HepG2 (cell line): ENCODE measurements at regions not wholly inside any gene's neighbourhood (a gene's known extent, or its start where the extent isn't known, plus 50 kb on each side); places are given as distances from the start of the nearest gene placed in this dataset.

ENCODE experiments used
- ATAC-seq: fragments of 200-7000 bp; cut with Tn5 transposase; 3 replicates; pipeline ENCODE4 v1.9.1; 2020; ENCODE audit warnings: mild to moderate bottlenecking, moderate library complexity
- BruUV-seq: library from RNA; stranded (reverse); fragments of 400-500 nt; replicated peaks from 2 replicates; lab custom pipeline; 2021; lab: Mats Ljungman, UMichigan
- CTCF ChIA-PET: fragments of 300-600 bp; formaldehyde crosslinking; extraction: SDS; loops from one replicate; lab custom pipeline; 2021; ENCODE audit warnings: low total read pairs, inconsistent platforms, low intra/inter-chr PET ratio; lab: Yijun Ruan, JAX
- POLR2A ChIA-PET: fragments of 350-600 bp; sonication (Branson Sonifier 250); formaldehyde crosslinking; loops from one replicate; lab custom pipeline; 2020; ENCODE audit warnings: antibody characterized with exemption, inconsistent platforms; lab: Yijun Ruan, JAX
- DNase-seq: peaks from one replicate; pipeline ENCODE4 v3.0.0-alpha.2; 2015; ENCODE audit warnings: low spot score
- FAIRE-seq: peaks from 3 replicates; lab custom pipeline; 2011; peaks lifted over from hg19 to GRCh38; lab: Jason Lieb, UNC
- H2AFZ ChIP-seq: one replicate; pipeline ENCODE4 v1.6.1; 2011; ENCODE audit warnings: low read length, inconsistent platforms
- H3K27ac ChIP-seq: fragments of 300-600 bp; 3 replicates; pipeline ENCODE4 v1.8.0; 2011; ENCODE audit warnings: mixed run types, mild to moderate bottlenecking, mixed read lengths, low read length, inconsistent platforms; ENCODE audit not compliant: insufficient read depth; ENCODE audit errors: extremely low read length
- H3K27me3 ChIP-seq, 2 experiments: fragments of 200-600 bp in 1 of 2; 2 replicates in 1 of 2; 3 replicates in 1 of 2; pipeline versions ENCODE4 v1.6.0 to v1.8.0; 2011; ENCODE audit warnings: low read length in 2 of 2, mild to moderate bottlenecking in 2 of 2, moderate library complexity in 2 of 2, inconsistent platforms in 1 of 2; ENCODE audit not compliant: insufficient read depth in 2 of 2, control insufficient read depth in 1 of 2
- H3K36me3 ChIP-seq, 2 experiments: fragments of 200-600 bp in 1 of 2; replicated peaks in 1 of 2; 2 replicates in 1 of 2; 3 replicates in 1 of 2; pipeline versions ENCODE4 v1.5.1 to v1.8.0; 2011; ENCODE audit warnings: low read length in 2 of 2, inconsistent platforms in 1 of 2; ENCODE audit not compliant: insufficient read depth in 2 of 2, control insufficient read depth in 1 of 2
- H3K4me1 ChIP-seq: 2 replicates; pipeline ENCODE4 v1.5.1; 2012; ENCODE audit warnings: low read length, inconsistent platforms; ENCODE audit not compliant: insufficient read depth
- H3K4me2 ChIP-seq: 2 replicates; pipeline ENCODE4 v1.6.0; 2011; ENCODE audit warnings: low read depth, low read length, inconsistent platforms
- H3K4me3 ChIP-seq, 3 experiments: fragments of 200-600 bp in 1 of 3; sonication (generic), shearing (Covaris generic) in 1 of 3; replicated peaks in 1 of 3; 2 replicates each; pipeline ENCODE4 v1.5.1; 2011 to 2016; ENCODE audit warnings: low read length in 3 of 3, inconsistent platforms in 2 of 3, low read depth in 2 of 3, mild to moderate bottlenecking in 2 of 3, control low read depth in 1 of 3, mixed read lengths in 1 of 3; ENCODE audit not compliant: insufficient read depth in 1 of 3
- H3K79me2 ChIP-seq: one replicate; pipeline ENCODE4 v1.6.1; 2011; ENCODE audit warnings: low read length, inconsistent platforms; ENCODE audit not compliant: insufficient read depth
- H3K9ac ChIP-seq: 2 replicates; pipeline ENCODE4 v1.6.0; 2011; ENCODE audit warnings: mild to moderate bottlenecking, low read depth, low read length, inconsistent platforms; ENCODE audit not compliant: insufficient read depth
- H3K9me3 ChIP-seq: 2 replicates; pipeline ENCODE4 v1.5.1; 2012; ENCODE audit warnings: mild to moderate bottlenecking, low read length
- H4K20me1 ChIP-seq: 2 replicates; pipeline ENCODE4 v1.6.0; 2011; ENCODE audit warnings: inconsistent platforms, mild to moderate bottlenecking, low read length, moderate library complexity; ENCODE audit not compliant: insufficient read depth
- CBFB ChIP-seq: sonication (generic); formaldehyde crosslinking; IDR thresholded peaks from 2 replicates; pipeline ENCODE4 v1.4.0; 2020; ENCODE audit warnings: missing genetic modification reagents
- CTCF ChIP-seq: sonication (generic); formaldehyde crosslinking; IDR thresholded peaks from 2 replicates; pipeline ENCODE4 v1.5.0; 2020; ENCODE audit warnings: mild to moderate bottlenecking, missing genetic modification reagents, moderate library complexity
- EHMT2 ChIP-seq: fragments of 200-600 bp; sonication (generic); IDR thresholded peaks from 2 replicates; pipeline ENCODE4 v1.7.0; 2017; ENCODE audit warnings: antibody characterized with exemption, low read depth, low read length, borderline replicate concordance
- FIP1L1 ChIP-seq: fragments of 200-400 bp; formaldehyde crosslinking; IDR thresholded peaks from 2 replicates; pipeline ENCODE4 v1.6.1; 2018; ENCODE audit warnings: low read depth, mild to moderate bottlenecking, low read length, moderate library complexity, borderline replicate concordance; ENCODE audit not compliant: insufficient read depth
- HDAC1 ChIP-seq: sonication (generic); formaldehyde crosslinking; IDR thresholded peaks from 2 replicates; pipeline ENCODE4 v1.5.1; 2020; ENCODE audit warnings: mild to moderate bottlenecking, missing genetic modification reagents
- MZF1 ChIP-seq: sonication (generic); formaldehyde crosslinking; IDR thresholded peaks from 2 replicates; pipeline ENCODE4 v1.8.1; 2023; ENCODE audit warnings: mild to moderate bottlenecking, missing genetic modification reagents, borderline replicate concordance
- RBAK ChIP-seq: sonication (generic); formaldehyde crosslinking; IDR thresholded peaks from 2 replicates; pipeline ENCODE4 v1.5.1; 2020; ENCODE audit warnings: mild to moderate bottlenecking, missing genetic modification reagents
- TRAFD1 ChIP-seq: sonication (generic); formaldehyde crosslinking; IDR thresholded peaks from 2 replicates; pipeline ENCODE4 v1.5.1; 2020; ENCODE audit warnings: missing genetic modification reagents, mild to moderate bottlenecking, borderline replicate concordance
- ZNF12 ChIP-seq: sonication (generic); formaldehyde crosslinking; IDR thresholded peaks from 2 replicates; pipeline ENCODE4 v1.5.0; 2020; ENCODE audit warnings: missing genetic modification reagents
- ZNF430 ChIP-seq: sonication (generic); formaldehyde crosslinking; IDR thresholded peaks from 2 replicates; pipeline ENCODE4 v1.9.0; 2021; ENCODE audit warnings: mild to moderate bottlenecking, missing genetic modification reagents
- in situ Hi-C: cut with HindIII; loops from 2 replicates; pipeline ENCODE4 v1.10.0; 2017; ENCODE audit warnings: low pct_unique_long_range_greater_than_20kb; ENCODE audit not compliant: extremely low pct_ligation_motif_present
- intact Hi-C: fragments of 100-400 bp; cut with micrococcal nuclease; formaldehyde crosslinking; loops from one replicate; pipeline ENCODE4 v1.10.0; 2022; ENCODE audit not compliant: unreplicated experiment
- TF ChIP-seq, protein P1 (sequence below): sonication (generic); formaldehyde crosslinking; IDR thresholded peaks from 2 replicates; pipeline ENCODE4 v1.4.0; 2020; ENCODE audit warnings: missing genetic modification reagents, borderline replicate concordance

GRCh38 chr6:80528115-80528514 lies 421.6 kb downstream of the BCKDHB start:
- Histone ChIP-seq H4K20me1 (no peaks in the 10 kb centered on the region), H3K9ac (peak overlapping the region; percentile 65), H3K27me3 (no peaks in the 10 kb centered on the region; a peak in 1 of 5 replicates), H3K4me2 (peak overlapping the region; percentile 73), H3K4me3 (peak overlapping the region in 2 of 3 experiments; percentile 42 to 44; a peak in 3 of 6 replicates), H3K9me3 (no peaks in the 10 kb centered on the region), H3K4me1 (peaks cover 38% of the 10 kb centered on the region), H2AFZ (no peak overlapping the region), H3K79me2 (no peaks in the 10 kb centered on the region), H3K27ac (peak overlapping the region; percentile 88), H3K36me3 (no peaks in the 10 kb centered on the region)
- no TSS peak for BruUV-seq
- DNase-seq (no peak), ATAC-seq (peak; percentile 54), FAIRE-seq (no peak)
- in situ Hi-C loops = no loop called here
- intact Hi-C loops = loop anchor here (2.0 kb wide), 1 partner anchor 189 kb away; no protein-coding TSS in a partner anchor
- ChIA-PET POLR2A (no interaction called here), CTCF (no interaction called here)
- peak; percentile 32; the same call in 1 of the 2 replicates for TF ChIP-seq HDAC1 (CRISPR knock-in tag)
- TF ChIP-seq MZF1 (CRISPR knock-in tag) = no peak
- TF ChIP-seq TRAFD1 (CRISPR knock-in tag) = no peak
- peak; percentile 11; the same call in 1 of the 2 replicates for TF ChIP-seq EHMT2
- TF ChIP-seq ZNF430 (CRISPR knock-in tag) = no peak
- peak; percentile 42 for TF ChIP-seq CTCF
- no peak for TF ChIP-seq CBFB
- no peak for TF ChIP-seq FIP1L1
- TF ChIP-seq, protein P1, sequence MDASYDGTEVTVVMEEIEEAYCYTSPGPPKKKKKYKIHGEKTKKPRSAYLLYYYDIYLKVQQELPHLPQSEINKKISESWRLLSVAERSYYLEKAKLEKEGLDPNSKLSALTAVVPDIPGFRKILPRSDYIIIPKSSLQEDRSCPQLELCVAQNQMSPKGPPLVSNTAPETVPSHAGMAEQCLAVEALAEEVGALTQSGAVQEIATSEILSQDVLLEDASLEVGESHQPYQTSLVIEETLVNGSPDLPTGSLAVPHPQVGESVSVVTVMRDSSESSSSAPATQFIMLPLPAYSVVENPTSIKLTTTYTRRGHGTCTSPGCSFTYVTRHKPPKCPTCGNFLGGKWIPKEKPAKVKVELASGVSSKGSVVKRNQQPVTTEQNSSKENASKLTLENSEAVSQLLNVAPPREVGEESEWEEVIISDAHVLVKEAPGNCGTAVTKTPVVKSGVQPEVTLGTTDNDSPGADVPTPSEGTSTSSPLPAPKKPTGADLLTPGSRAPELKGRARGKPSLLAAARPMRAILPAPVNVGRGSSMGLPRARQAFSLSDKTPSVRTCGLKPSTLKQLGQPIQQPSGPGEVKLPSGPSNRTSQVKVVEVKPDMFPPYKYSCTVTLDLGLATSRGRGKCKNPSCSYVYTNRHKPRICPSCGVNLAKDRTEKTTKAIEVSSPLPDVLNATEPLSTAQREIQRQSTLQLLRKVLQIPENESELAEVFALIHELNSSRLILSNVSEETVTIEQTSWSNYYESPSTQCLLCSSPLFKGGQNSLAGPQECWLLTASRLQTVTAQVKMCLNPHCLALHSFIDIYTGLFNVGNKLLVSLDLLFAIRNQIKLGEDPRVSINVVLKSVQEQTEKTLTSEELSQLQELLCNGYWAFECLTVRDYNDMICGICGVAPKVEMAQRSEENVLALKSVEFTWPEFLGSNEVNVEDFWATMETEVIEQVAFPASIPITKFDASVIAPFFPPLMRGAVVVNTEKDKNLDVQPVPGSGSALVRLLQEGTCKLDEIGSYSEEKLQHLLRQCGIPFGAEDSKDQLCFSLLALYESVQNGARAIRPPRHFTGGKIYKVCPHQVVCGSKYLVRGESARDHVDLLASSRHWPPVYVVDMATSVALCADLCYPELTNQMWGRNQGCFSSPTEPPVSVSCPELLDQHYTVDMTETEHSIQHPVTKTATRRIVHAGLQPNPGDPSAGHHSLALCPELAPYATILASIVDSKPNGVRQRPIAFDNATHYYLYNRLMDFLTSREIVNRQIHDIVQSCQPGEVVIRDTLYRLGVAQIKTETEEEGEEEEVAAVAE (CRISPR knock-in tag) = no peak
- TF ChIP-seq RBAK (CRISPR knock-in tag) = no peak
- TF ChIP-seq ZNF12 (CRISPR knock-in tag) = no peak
